SIG-M5 treated with dmso at 0.1 percent for 504 hours (cell line): ENCODE measurements at regions not wholly inside any gene's neighbourhood (a gene's known extent, or its start where the extent isn't known, plus 50 kb on each side); places are given as distances from the start of the nearest gene placed in this dataset.

Experiments
- DNase-seq: peaks from one replicate; lab custom pipeline; 2025; ENCODE audit not compliant: unreplicated experiment; lab: John Stamatoyannopoulos, UW

- DNase-seq, result no peak
These were observed 138.3 kb downstream of the TOMM20 start for GRCh38 chr1:234990328-234990675.

GRCh38 chr1:234989479-234990327, 138.9 kb downstream of the TOMM20 start:
- DNase-seq, result no peak

GRCh38 chr1:234989019-234989418, 139.6 kb downstream of the TOMM20 start:
- no peak for DNase-seq

- no peak for DNase-seq
These were observed 140.1 kb downstream of the TOMM20 start for GRCh38 chr1:234988536-234988935.

- no peak for DNase-seq
These were observed 140.5 kb downstream of the TOMM20 start for GRCh38 chr1:234988155-234988517.

GRCh38 chr1:234987415-234988154, 141.1 kb downstream of the TOMM20 start:
- no peak for DNase-seq

- DNase-seq, result no peak
These were observed 141.8 kb downstream of the TOMM20 start for GRCh38 chr1:234986750-234987414.

DNA sequence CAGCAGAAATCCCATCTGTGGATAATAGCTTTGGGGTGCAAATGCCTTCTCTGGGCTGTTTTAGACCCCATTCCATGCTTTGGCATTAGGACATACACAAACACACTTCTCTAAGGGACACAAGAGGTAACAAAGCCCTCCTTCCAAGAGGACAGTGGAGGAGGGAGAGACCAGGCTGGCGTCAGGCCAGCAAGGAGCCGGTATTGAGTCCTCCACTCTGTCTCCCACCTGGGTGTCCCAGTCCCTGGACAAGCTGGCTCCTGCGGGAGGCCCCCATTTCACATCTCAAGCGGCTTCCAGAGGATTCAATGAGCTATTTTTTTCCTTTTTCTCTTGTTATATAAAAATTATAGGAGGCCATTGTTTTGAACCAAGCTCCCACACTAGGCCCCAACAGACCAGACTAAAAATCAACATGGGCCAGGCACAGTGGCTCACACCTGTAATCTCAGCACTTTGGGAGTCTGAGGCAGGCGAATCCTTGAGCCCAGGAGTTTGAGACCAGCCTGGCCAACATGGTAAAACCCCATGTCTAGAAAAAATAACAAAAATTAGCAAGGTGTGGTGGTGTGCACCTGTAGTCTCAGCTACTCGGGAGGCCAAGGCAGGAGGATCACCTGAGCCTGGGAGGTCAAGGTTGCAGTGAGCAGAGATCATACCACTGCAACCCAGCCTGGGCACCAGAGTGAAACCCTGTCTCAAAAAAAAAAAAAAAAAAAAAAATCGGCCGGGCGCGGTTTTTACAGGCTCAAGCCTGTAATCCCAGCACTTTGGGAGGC, 142.9 kb downstream of the TOMM20 start:
- DNase-seq, result no peak

GRCh38 chr1:234985007-234985370, 143.6 kb downstream of the TOMM20 start:
- DNase-seq, result no peak

DNA sequence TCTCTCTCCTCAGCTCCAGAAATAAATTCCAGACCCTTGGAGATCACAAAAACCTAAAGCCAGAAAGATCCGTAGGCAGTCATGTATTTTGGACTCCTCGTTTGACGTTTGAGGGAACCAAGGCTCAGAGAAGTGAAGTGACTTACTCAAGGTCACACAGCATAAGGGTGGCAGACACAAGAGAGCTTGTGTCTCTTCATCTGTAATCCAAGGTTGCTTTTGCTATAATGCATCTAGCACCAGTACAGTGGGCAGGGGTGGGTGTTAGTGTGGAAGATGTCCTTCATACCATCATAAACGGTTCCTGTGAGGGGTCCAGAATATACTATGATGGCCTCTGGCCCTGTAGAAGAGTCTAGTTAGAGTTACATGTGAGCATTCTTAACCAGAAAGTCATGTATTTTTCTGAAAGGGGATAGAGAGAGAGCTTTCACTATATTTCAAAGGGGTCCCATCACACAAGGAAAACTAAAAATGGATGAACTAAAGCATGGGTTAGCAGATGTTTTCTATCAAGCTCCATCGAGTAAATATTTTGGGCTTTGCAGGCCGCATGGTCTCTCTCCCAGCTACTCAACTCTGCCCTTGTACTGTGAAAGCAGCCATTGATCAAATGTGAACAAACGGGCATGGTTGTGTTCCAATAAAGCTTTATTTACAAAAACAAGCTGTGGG, 144.9 kb downstream of the TOMM20 start:
- no peak for DNase-seq

DNA sequence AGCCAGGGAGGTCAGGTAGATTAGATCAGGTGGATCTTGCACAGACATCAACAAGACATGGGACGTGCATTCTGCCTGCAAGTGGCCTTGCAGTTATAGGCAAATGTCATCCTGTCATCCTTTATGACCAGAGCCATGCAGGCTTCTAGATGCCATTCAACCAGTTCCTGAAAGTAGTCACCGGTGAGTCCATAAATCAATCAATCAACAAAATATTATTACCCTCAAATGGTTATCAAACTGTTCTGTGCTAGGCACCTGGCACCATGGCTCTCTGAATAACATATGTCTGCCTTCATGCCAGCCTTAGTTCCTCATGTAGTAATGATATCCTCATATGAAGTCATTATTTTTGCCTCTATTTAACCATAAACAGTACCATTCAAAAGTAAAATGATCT, 146.9 kb downstream of the TOMM20 start:
- DNase-seq, result no peak

GRCh38 chr1:234980645-234981396, 147.8 kb downstream of the TOMM20 start:
- DNase-seq, result peak; percentile 100

DNA sequence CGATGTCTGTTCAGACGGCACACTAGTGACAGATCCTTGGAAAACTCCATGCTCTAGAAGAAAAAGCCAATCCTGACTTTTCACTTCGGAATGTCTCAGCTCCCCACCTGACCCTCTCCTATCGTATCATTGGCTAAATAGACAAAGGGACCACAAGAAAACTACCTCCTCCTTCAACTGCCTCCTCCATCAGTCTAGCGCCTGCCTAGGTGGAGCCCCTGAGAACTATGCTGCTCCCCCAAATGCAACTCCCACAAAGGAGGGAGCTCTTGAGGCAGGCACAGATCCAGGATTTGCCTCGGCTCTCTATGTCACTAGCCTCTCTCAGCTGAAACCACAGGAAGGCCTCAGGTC, 148.4 kb downstream of the TOMM20 start:
- DNase-seq, result no peak

DNA sequence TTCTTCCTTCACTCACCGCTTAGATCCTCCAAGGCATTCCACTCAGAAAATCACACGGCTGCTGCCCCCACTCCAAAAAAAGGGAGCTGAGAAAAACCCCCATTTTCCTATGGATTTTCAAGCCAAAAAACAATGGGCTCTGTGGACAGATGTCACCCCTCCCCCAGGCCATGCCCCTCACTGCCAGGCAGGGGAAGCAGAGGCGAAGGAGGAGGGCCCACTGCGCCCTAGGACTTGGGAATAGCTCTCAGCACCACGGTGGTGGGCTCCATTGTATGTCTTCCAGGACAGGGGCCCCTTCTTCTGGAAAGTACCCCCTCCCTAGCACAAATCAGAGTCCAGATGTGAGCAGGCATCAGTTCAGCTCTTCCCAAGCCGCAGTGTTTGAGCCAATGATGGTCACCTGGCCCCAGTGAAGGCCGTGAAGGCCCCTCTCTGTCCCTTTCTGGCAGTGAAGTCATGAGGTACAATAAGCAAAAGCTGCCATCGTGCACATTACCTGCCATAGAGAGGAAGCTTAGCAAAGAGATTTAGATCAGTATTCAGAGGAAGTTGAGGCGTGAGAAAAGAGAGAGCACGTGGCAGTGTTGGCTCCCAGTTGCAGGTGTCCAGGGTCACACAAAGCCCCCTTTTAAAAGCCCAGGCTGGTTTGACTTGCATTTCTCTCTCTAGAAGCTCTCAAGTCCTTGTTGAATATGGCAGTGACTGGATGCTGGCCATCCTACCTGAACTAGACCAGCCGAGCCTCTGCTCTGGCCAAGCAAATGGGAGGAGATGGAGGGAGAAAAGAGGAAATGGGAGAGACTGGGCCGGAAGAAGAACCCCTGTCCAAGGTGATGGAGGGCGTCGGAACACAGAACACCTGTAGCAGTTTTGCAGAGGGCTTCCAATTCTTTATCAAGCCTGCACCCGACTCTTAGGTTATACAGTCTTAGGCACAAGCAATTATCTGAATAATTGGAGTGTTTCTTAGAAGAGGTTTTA, 149.0 kb downstream of the TOMM20 start:
- DNase-seq, result no peak

DNA sequence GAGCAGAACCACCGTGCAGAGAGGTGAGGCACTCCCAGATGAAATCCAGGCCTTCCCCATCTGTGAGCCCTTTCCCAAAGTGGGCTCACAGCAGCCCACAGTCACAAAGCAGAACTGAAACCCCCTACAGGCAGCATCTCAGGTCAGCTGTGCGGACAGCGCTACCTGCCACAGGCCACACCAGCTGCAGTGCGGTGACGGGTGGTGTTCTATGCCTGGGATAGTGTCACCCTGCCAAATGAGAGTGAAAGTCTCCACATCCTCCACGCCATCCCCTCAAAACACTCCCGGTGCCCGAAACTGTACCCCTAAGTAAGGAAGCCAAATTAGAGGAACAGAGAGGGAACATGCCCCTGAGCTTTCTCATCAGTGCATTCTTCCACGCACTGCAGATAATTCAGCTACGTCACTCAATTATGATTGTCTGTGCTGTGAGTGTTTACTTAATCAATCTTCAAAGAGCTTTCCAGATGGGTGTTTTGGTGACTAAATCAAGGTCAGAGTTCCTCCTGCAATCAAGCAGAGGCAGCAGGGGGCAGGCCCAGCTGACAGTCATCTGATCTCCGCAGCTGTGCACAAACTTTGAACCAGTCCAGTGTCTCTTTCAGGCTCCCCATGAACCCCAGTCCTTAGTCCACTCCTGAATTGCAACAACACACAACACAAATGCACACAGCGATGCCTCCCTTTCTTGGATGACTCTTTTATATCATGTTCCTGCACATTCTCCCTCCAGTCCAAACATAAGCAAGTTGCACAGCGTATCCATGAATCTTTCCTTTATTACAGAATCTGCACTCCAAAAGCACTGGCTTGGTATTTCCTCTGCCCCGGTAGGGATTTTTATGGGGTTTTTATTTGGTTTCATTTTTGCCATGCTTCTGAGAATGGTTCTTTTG, 150.0 kb downstream of the TOMM20 start:
- peak; percentile 89 for DNase-seq

GRCh38 chr1:234977875-234978396, 150.7 kb downstream of the TOMM20 start:
- DNase-seq, result no peak

- DNase-seq, result peak; percentile 97
These were observed 151.6 kb downstream of the TOMM20 start for GRCh38 chr1:234976861-234977680.
